ENCODE measurements at regions not wholly inside any gene's neighbourhood (a gene's known extent, or its start where the extent isn't known, plus 50 kb on each side); places are given as distances from the start of the nearest gene placed in this dataset.

DNA sequence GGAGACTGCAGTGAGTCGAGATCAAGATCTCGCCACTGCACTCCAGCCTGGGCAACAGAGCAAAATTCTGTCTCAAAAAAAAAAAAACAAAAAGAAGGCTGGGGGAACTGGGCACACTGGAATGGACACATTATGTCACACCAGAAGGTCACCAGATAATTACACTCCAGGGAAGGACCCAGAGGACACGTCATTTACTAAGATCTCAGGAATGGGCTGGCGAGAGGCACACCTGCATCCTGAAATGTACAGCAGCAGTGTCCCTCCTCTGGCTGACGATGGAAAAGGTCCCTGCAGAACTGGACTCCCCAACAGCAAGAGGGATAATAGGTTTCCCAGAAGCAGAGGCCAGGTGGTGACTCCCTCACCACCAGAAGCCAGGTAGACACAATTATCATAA lies 243.5 kb downstream of the BCL11B start:
- H3K4me1 ChIP-seq = no peaks in the 10 kb centered on the region
- H3K27me3 ChIP-seq = no peaks in the 10 kb centered on the region
- no peak overlapping the region for H3K4me3 ChIP-seq
- DNase-seq (ENCODE audit: low spot score in 2 of 2) = no peak
- H3K9me3 ChIP-seq = no peaks in the 10 kb centered on the region
- WGBS, 2 donors = 72 to 85% methylated on average over 5 of the region's 5 CpGs
- H3K27ac ChIP-seq = no peak overlapping the region
- H3K36me3 ChIP-seq = no peaks in the 10 kb centered on the region
- no peak for TF ChIP-seq EP300 (IDR thresholded peaks at IDR 0.05)
- no peak for TF ChIP-seq CTCF (IDR thresholded peaks at IDR 0.05)
- no peak for TF ChIP-seq POLR2A (IDR thresholded peaks at IDR 0.05)

DNA sequence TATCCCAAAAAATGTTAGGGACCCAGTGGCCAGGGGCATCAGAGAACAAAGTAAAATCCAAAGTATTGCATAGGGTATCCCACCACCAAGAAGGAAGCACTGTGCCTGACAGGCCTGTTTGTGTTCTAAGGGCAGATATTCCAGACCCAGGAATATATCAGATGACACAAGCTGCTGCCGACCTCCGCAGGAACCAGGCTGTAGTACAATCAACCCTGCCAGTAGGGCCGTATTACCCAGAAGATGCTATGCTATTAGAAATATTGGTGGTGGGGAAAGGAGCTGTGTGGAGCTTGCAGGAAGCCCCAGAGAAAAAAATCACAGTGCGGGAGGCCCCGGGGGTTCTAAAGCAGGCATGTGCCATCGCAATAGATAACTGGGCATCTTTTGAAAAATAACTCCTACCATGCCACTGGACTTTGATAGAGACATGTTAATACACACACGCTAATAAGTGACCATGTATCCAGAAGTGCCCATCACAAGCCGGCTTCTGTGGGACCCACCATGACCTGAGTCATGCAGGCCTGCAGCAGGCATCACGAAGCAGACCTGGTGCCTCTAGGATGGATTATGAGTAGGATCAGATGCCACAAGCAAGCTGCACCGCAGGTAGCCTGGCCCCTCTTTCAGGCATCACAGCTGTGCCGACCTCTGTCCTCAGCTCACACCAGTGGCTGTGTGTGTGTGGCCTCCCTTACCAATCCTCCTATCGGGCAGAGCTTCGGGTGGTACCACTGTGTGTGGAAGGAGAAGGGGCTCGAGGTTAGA lies 242.7 kb downstream of the BCL11B start:
- no peaks in the 10 kb centered on the region for H3K4me1 ChIP-seq
- WGBS, 2 donors = 64 to 68% methylated on average over 14 of the region's 14 CpGs
- H3K4me3 ChIP-seq = no peak overlapping the region
- no peaks in the 10 kb centered on the region for H3K9me3 ChIP-seq
- H3K27me3 ChIP-seq = no peaks in the 10 kb centered on the region
- H3K27ac ChIP-seq = no peak overlapping the region
- no peak for TF ChIP-seq CTCF (IDR thresholded peaks at IDR 0.05)
- no peak for TF ChIP-seq POLR2A (IDR thresholded peaks at IDR 0.05)
- no peak for TF ChIP-seq EP300 (IDR thresholded peaks at IDR 0.05)
- DNase-seq (ENCODE audit: low spot score in 2 of 2) = no peak
- H3K36me3 ChIP-seq = no peaks in the 10 kb centered on the region

DNA sequence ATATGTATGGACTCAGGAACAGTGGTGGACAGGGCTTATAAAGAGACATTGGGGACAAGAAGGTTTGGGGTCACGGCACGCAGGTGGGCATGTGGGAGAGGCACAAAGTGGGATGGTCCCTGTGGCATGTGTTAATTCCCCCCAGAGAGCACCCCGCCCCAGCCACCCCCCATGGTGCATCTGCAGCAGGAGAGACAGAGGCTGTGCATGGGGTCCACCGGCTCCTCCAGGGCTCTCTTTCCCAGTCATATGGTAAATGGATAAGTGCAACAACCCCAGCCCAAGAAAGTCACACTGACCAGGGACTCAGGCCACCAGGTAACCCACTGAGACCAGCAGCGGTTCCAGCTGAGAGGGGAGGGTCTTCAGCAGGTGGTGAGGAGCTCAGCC lies 242.1 kb downstream of the BCL11B start:
- no peaks in the 10 kb centered on the region for H3K36me3 ChIP-seq
- H3K4me1 ChIP-seq = no peaks in the 10 kb centered on the region
- DNase-seq (ENCODE audit: low spot score in 2 of 2) = no peak
- no peak overlapping the region for H3K4me3 ChIP-seq
- no peak overlapping the region for H3K27ac ChIP-seq
- H3K9me3 ChIP-seq = no peaks in the 10 kb centered on the region
- TF ChIP-seq CTCF (IDR thresholded peaks at IDR 0.05) = no peak
- no peak for TF ChIP-seq POLR2A (IDR thresholded peaks at IDR 0.05)
- no peak for TF ChIP-seq EP300 (IDR thresholded peaks at IDR 0.05)
- H3K27me3 ChIP-seq = no peaks in the 10 kb centered on the region
- WGBS, 2 donors = 80 to 87% methylated on average over 4 to 5 of the region's 5 CpGs

DNA sequence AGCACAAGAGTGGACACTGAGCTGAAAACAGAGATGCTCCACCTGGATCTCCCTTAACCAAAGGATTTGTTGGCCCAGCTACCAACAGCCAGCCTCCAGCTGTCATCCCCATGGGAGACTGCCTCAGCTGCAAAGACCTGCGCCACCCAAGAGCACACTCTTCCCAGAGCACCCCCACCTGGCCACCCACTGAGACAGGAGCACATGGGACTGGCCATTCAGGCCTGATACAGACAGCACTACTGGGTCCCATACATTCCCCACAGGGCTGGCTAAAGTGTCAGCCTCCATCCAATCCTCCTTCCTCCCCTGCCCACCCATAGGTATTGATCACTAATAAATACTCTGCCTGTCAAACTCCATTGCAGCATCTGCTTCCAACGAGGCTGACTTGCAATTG lies 241.5 kb downstream of the BCL11B start:
- 59 to 73% methylated on average over 2 of the region's 2 CpGs for WGBS, 2 donors
- no peaks in the 10 kb centered on the region for H3K9me3 ChIP-seq
- no peak overlapping the region for H3K4me3 ChIP-seq
- no peaks in the 10 kb centered on the region for H3K36me3 ChIP-seq
- no peaks in the 10 kb centered on the region for H3K27me3 ChIP-seq
- no peak overlapping the region for H3K27ac ChIP-seq
- H3K4me1 ChIP-seq = peaks cover 0 to 2% (median under 1%) of the 10 kb centered on the region in 4 donors
- no peak for DNase-seq (ENCODE audit: low spot score in 2 of 2)
- TF ChIP-seq EP300 (IDR thresholded peaks at IDR 0.05) (no peak), CTCF (IDR thresholded peaks at IDR 0.05) (no peak), POLR2A (IDR thresholded peaks at IDR 0.05) (no peak)

DNA sequence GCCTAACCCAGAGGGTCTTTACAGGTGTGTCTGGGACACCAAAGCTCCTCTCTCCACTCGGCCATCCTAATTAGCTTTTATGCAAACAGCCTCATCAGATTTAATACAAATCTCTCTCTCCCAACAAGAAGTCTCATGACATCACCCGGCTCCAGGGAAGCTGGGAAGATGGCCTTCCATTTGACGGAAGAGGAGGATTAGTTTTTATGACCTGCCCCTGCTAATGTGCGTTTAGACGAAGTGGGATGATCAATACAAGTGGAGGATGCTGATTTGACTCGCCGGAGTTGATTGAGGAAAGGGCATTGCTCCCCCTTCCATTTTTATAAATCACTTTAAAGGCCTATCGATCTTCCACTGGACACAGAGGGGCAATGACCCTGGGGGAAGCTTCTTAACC lies 239.2 kb downstream of the BCL11B start:
- H3K36me3 ChIP-seq = no peaks in the 10 kb centered on the region
- H3K9me3 ChIP-seq = no peaks in the 10 kb centered on the region
- no peak overlapping the region for H3K4me3 ChIP-seq
- DNase-seq (ENCODE audit: low spot score in 2 of 2) = no peak
- no peak for TF ChIP-seq CTCF (IDR thresholded peaks at IDR 0.05)
- TF ChIP-seq EP300 (IDR thresholded peaks at IDR 0.05) = no peak
- TF ChIP-seq POLR2A (IDR thresholded peaks at IDR 0.05) = no peak
- peaks cover 0 to 14% (median 6%) of the 10 kb centered on the region in 4 donors for H3K4me1 ChIP-seq
- 76 to 81% methylated on average over 8 of the region's 8 CpGs for WGBS, 2 donors
- H3K27me3 ChIP-seq = no peaks in the 10 kb centered on the region
- H3K27ac ChIP-seq = no peak overlapping the region
